ENCODE measurements at regions not wholly inside any gene's neighbourhood (a gene's known extent, or its start where the extent isn't known, plus 50 kb on each side); places are given as distances from the start of the nearest gene placed in this dataset.

DNA sequence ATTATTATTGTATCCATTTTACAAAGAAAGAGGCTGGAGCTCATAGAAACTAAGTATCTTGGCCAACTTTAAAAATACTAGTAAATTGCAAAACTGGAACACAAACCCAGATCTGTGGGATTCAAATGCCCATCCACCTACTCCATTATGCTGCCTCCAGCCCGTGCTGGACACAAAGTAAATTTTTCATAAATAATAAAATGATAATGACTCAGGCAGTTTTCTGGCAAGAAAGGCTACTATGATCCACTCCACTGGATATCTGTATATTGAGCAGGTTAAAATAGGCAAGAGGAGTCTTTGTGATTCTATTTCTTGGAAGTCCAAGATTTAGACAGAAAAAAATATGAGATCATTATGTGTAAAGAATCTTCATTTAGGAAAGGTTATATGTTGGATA, 138.3 kb upstream of the DUSP10 start:
- no peak for DNase-seq (ENCODE audit: insufficient read length, low spot score, missing footprints)
- no peaks in the 10 kb centered on the region for H3K27me3 ChIP-seq (ENCODE audit: insufficient read depth, low read length)
- H3K36me3 ChIP-seq (ENCODE audit: insufficient read depth, low read length), result no peaks in the 10 kb centered on the region
- H4K20me1 ChIP-seq (ENCODE audit: insufficient read depth, low read length), result no peaks in the 10 kb centered on the region
- H3K4me2 ChIP-seq (ENCODE audit: insufficient read depth, low read length), result no peak overlapping the region
- TF ChIP-seq, protein P1, sequence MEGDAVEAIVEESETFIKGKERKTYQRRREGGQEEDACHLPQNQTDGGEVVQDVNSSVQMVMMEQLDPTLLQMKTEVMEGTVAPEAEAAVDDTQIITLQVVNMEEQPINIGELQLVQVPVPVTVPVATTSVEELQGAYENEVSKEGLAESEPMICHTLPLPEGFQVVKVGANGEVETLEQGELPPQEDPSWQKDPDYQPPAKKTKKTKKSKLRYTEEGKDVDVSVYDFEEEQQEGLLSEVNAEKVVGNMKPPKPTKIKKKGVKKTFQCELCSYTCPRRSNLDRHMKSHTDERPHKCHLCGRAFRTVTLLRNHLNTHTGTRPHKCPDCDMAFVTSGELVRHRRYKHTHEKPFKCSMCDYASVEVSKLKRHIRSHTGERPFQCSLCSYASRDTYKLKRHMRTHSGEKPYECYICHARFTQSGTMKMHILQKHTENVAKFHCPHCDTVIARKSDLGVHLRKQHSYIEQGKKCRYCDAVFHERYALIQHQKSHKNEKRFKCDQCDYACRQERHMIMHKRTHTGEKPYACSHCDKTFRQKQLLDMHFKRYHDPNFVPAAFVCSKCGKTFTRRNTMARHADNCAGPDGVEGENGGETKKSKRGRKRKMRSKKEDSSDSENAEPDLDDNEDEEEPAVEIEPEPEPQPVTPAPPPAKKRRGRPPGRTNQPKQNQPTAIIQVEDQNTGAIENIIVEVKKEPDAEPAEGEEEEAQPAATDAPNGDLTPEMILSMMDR (IDR thresholded peaks at IDR 0.05; ENCODE audit: extremely low read depth, low read depth, low read length), result no peak
- no peak overlapping the region for H3K4me3 ChIP-seq (ENCODE audit: insufficient read depth, low read length)
- H3K4me1 ChIP-seq (ENCODE audit: insufficient read depth, low read length), result peaks cover 32% of the 10 kb centered on the region
- no peak overlapping the region for H3K27ac ChIP-seq (ENCODE audit: low read depth, low read length)
- H2AFZ ChIP-seq (ENCODE audit: low read length), result no peak overlapping the region
- no peaks in the 10 kb centered on the region for H3K79me2 ChIP-seq (ENCODE audit: insufficient read depth, low read length)
- H3K9me3 ChIP-seq (ENCODE audit: low read depth, low read length), result no peaks in the 10 kb centered on the region

DNA sequence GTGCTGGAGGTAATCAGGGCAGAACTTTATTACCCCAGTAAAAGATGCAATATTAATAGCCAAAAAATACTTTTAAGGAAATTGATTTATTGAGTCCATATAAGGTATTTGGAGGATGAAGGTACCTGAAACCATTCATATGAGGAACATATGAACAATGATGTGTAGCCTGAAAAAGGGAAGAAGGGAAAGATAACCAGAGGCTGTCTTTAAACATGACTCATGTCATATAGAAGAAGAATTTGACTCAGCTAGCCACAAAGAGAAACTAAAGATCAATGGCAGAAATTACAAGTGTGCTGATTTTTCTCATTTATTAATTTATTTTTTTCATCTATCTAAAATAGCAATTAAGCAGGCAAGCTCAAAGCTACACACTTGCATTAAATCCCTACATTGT, 136.2 kb upstream of the DUSP10 start:
- Histone ChIP-seq H2AFZ (ENCODE audit: low read length) (no peak overlapping the region), H3K9me3 (ENCODE audit: low read depth, low read length) (no peaks in the 10 kb centered on the region), H3K27ac (ENCODE audit: low read depth, low read length) (no peak overlapping the region), H3K4me1 (ENCODE audit: insufficient read depth, low read length) (peaks cover 39% of the 10 kb centered on the region), H3K36me3 (ENCODE audit: insufficient read depth, low read length) (no peaks in the 10 kb centered on the region), H3K4me3 (ENCODE audit: insufficient read depth, low read length) (no peak overlapping the region), H3K79me2 (ENCODE audit: insufficient read depth, low read length) (no peaks in the 10 kb centered on the region), H3K27me3 (ENCODE audit: insufficient read depth, low read length) (no peaks in the 10 kb centered on the region), H3K4me2 (ENCODE audit: insufficient read depth, low read length) (no peak overlapping the region), H4K20me1 (ENCODE audit: insufficient read depth, low read length) (no peaks in the 10 kb centered on the region)
- TF ChIP-seq, protein P1 (IDR thresholded peaks at IDR 0.05; ENCODE audit: extremely low read depth, low read depth, low read length), result no peak
- DNase-seq (ENCODE audit: insufficient read length, low spot score, missing footprints), result no peak

DNA sequence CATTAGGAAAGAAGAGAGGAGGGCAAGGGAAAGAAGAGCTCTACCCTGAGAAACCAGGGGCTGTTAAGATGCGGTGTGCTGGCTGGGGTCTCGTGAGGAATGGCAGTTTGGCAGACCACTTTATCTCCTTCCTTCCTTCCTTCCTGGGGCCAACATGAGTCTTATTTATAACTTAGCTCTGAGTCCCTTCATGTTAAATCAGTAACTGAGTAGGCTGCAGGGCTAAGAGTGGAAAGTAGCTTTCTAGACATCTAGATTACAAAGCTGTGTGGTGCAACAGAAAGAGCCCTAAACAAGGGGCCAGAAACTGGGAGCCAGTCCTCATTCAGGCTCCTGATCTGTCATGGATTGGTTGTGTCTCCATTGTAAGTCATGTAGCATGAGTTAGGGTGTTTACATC, 135.4 kb upstream of the DUSP10 start:
- no peaks in the 10 kb centered on the region for H3K79me2 ChIP-seq (ENCODE audit: insufficient read depth, low read length)
- H3K27me3 ChIP-seq (ENCODE audit: insufficient read depth, low read length), result no peaks in the 10 kb centered on the region
- H3K4me1 ChIP-seq (ENCODE audit: insufficient read depth, low read length), result peaks cover 37% of the 10 kb centered on the region
- no peak overlapping the region for H3K4me3 ChIP-seq (ENCODE audit: insufficient read depth, low read length)
- no peaks in the 10 kb centered on the region for H3K36me3 ChIP-seq (ENCODE audit: insufficient read depth, low read length)
- H4K20me1 ChIP-seq (ENCODE audit: insufficient read depth, low read length), result no peaks in the 10 kb centered on the region
- DNase-seq (ENCODE audit: insufficient read length, low spot score, missing footprints), result no peak
- H2AFZ ChIP-seq (ENCODE audit: low read length), result no peak overlapping the region
- no peaks in the 10 kb centered on the region for H3K9me3 ChIP-seq (ENCODE audit: low read depth, low read length)
- no peak overlapping the region for H3K27ac ChIP-seq (ENCODE audit: low read depth, low read length)
- TF ChIP-seq, protein P1 (IDR thresholded peaks at IDR 0.05; ENCODE audit: extremely low read depth, low read depth, low read length), result no peak
- no peak overlapping the region for H3K4me2 ChIP-seq (ENCODE audit: insufficient read depth, low read length)

DNA sequence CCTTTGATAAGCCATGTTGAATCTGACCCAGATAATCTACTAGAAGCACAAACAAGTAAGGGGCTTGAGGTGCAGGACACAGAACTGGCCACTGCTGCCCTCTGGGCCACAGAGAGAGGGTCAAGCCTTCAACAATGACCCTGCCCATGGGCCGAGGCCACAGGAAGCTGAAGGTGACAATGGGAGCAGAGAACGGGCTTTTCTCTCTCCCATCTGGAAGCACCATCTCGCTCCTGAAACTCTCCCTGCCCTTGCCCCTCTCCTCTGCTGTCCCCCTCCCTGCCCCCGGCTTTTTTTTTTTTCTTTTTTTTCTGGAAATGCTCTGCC, 133.1 kb upstream of the DUSP10 start:
- no peak overlapping the region for H3K4me2 ChIP-seq (ENCODE audit: insufficient read depth, low read length)
- H3K9me3 ChIP-seq (ENCODE audit: low read depth, low read length), result no peaks in the 10 kb centered on the region
- no peak for DNase-seq (ENCODE audit: insufficient read length, low spot score, missing footprints)
- no peak overlapping the region for H3K4me3 ChIP-seq (ENCODE audit: insufficient read depth, low read length)
- H3K4me1 ChIP-seq (ENCODE audit: insufficient read depth, low read length), result peaks cover 29% of the 10 kb centered on the region
- H3K27ac ChIP-seq (ENCODE audit: low read depth, low read length), result no peak overlapping the region
- no peaks in the 10 kb centered on the region for H3K36me3 ChIP-seq (ENCODE audit: insufficient read depth, low read length)
- no peaks in the 10 kb centered on the region for H3K79me2 ChIP-seq (ENCODE audit: insufficient read depth, low read length)
- no peaks in the 10 kb centered on the region for H3K27me3 ChIP-seq (ENCODE audit: insufficient read depth, low read length)
- H4K20me1 ChIP-seq (ENCODE audit: insufficient read depth, low read length), result no peaks in the 10 kb centered on the region
- H2AFZ ChIP-seq (ENCODE audit: low read length), result peak overlapping the region; percentile 60
- TF ChIP-seq, protein P1 (IDR thresholded peaks at IDR 0.05; ENCODE audit: extremely low read depth, low read depth, low read length), result no peak
